Omental fat pad (tissue), 3 donors: ENCODE measurements at regions not wholly inside any gene's neighbourhood (a gene's known extent, or its start where the extent isn't known, plus 50 kb on each side); places are given as distances from the start of the nearest gene placed in this dataset.

ENCODE experiments used
- ATAC-seq: fragments of 150-250 bp; one replicate; pipeline ENCODE4 v1.9.1; 2016; ENCODE audit warnings: mild to moderate bottlenecking, moderate library complexity; ENCODE audit not compliant: low FRiP score
- DNase-seq: peaks from one replicate; pipeline ENCODE4 v3.0.0-alpha.2; 2019; ENCODE audit warnings: low spot score
- CTCF ChIP-seq, 3 donors: fragments of 450-650 bp; IDR thresholded peaks; one replicate each; pipeline ENCODE4 v1.5.1; 2016 to 2017; ENCODE audit warnings: antibody characterized with exemption in 3 of 3, mild to moderate bottlenecking in 3 of 3, moderate library complexity in 2 of 3

DNA sequence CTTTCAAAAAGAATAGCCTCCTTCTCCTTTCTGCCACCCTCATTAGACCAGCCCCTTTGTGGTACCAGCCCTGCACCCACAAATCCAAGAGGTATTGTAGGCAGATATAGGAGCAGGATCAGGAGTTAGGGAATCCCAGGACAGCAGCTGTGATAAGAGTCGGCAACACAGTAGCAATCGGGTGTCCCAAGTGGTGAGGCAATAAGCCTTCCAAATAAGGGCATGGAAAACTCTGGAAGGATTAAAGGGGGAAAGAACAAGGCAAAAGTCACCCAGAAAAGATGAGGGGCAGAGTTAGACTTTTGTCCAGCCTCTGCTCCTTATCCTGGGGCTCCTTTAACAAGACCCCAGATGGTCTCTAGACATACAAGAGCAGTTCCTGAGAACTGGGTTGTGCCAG, 204.2 kb downstream of the TBX5 start:
- no peak for TF ChIP-seq CTCF (IDR thresholded peaks at IDR 0.05)
- DNase-seq (no peak), ATAC-seq (no peak)

GRCh38 chr12:114194956-114195355, 211.0 kb downstream of the TBX5 start:
- ATAC-seq: no peak
- DNase-seq: no peak
- no peak for TF ChIP-seq CTCF (IDR thresholded peaks at IDR 0.05)

GRCh38 chr12:114194066-114194465, 211.9 kb downstream of the TBX5 start:
- no peak for TF ChIP-seq CTCF (IDR thresholded peaks at IDR 0.05)
- DNase-seq (no peak), ATAC-seq (no peak)

DNA sequence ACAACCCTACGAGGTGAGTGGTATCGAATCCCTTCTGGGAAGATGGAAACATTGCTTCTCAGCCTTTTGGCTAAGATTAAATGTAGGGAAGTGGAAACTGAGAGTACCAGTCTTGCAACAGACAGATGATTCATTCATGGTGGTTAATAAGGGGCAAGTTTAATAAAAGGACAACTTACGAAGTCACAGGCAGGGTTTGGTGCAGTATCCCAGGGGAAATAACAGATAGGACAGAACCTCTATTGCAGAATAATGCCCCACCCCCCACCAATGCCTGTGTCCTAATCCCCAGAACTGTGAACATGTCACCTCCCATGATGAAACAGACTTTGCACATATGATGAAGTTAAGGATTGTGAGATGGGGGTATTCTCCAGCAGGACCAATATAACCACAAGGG, 212.5 kb downstream of the TBX5 start:
- no peak for ATAC-seq
- DNase-seq: no peak
- no peak for TF ChIP-seq CTCF (IDR thresholded peaks at IDR 0.05)

DNA sequence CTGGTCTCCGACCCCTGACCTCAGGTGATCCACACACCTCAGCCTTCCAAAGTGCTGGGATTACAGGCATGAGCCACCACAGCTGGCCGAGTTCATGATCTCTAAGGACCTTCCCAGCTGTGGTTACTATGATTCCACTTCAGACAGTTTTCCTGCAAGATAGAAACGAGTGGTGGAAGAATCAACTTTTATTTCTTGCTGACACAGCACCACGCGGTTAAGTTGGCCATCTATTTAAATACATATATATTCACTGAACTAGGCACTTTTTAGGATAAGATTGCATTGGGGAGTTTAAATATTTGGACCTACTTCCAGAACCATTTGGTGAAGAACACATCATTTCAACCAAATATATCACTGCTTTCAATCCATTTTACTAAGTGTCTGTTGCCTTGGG, 213.4 kb downstream of the TBX5 start:
- no peak for TF ChIP-seq CTCF (IDR thresholded peaks at IDR 0.05)
- ATAC-seq: no peak

GRCh38 chr12:114192013-114192412, 213.9 kb downstream of the TBX5 start:
- no peak for TF ChIP-seq CTCF (IDR thresholded peaks at IDR 0.05)
- ATAC-seq: no peak
- DNase-seq: no peak

More for the DNA sequence above, 213.4 kb downstream of the TBX5 start:
- DNase-seq: no peak

GRCh38 chr12:114191581-114191980, 214.4 kb downstream of the TBX5 start:
- DNase-seq: no peak
- ATAC-seq: no peak
- no peak for TF ChIP-seq CTCF (IDR thresholded peaks at IDR 0.05)
